ENCODE measurements at regions not wholly inside any gene's neighbourhood (a gene's known extent, or its start where the extent isn't known, plus 50 kb on each side); places are given as distances from the start of the nearest gene placed in this dataset.

- H3K36me3 ChIP-seq = no peaks in the 10 kb centered on the region
- H3K9me3 ChIP-seq = no peaks in the 10 kb centered on the region
- H3K4me3 ChIP-seq (ENCODE audit: low read depth, low read length) = no peak overlapping the region
- no peak for DNase-seq
- no peaks in the 10 kb centered on the region for H3K4me1 ChIP-seq
- no peaks in the 10 kb centered on the region for H3K27me3 ChIP-seq
- no peak for TF ChIP-seq CTCF (IDR thresholded peaks at IDR 0.05; ENCODE audit: low read depth, low read length)
Measured at GRCh38 chr5:57539281-57539701, 56.7 kb upstream of the ACTBL2 start.

- Histone ChIP-seq H3K4me3 (ENCODE audit: low read depth, low read length) (no peak overlapping the region), H3K36me3 (no peaks in the 10 kb centered on the region), H3K27me3 (no peaks in the 10 kb centered on the region), H3K4me1 (no peaks in the 10 kb centered on the region), H3K9me3 (no peaks in the 10 kb centered on the region)
- no peak for TF ChIP-seq CTCF (IDR thresholded peaks at IDR 0.05; ENCODE audit: low read depth, low read length)
- no peak for DNase-seq
Measured at GRCh38 chr5:57538341-57538955, 55.8 kb upstream of the ACTBL2 start.

- no peak overlapping the region for H3K4me3 ChIP-seq (ENCODE audit: low read depth, low read length)
- no peaks in the 10 kb centered on the region for H3K36me3 ChIP-seq
- H3K9me3 ChIP-seq = no peaks in the 10 kb centered on the region
- no peaks in the 10 kb centered on the region for H3K4me1 ChIP-seq
- no peak for DNase-seq
- no peaks in the 10 kb centered on the region for H3K27me3 ChIP-seq
- TF ChIP-seq CTCF (IDR thresholded peaks at IDR 0.05; ENCODE audit: low read depth, low read length) = no peak
Measured at GRCh38 chr5:57537811-57538210, 55.2 kb upstream of the ACTBL2 start.

GRCh38 chr5:57532513-57533497 lies 50.2 kb upstream of the ACTBL2 start:
- Histone ChIP-seq H3K36me3 (no peaks in the 10 kb centered on the region), H3K4me1 (no peaks in the 10 kb centered on the region), H3K9me3 (no peaks in the 10 kb centered on the region), H3K27me3 (no peaks in the 10 kb centered on the region), H3K4me3 (ENCODE audit: low read depth, low read length) (no peak overlapping the region)
- TF ChIP-seq CTCF (IDR thresholded peaks at IDR 0.05; ENCODE audit: low read depth, low read length) = no peak
- DNase-seq = no peak
